PC-3 (cell line): ENCODE measurements at regions not wholly inside any gene's neighbourhood (a gene's known extent, or its start where the extent isn't known, plus 50 kb on each side); places are given as distances from the start of the nearest gene placed in this dataset.

ENCODE experiments used
- EZH2 ChIP-seq: fragments of 300-600 bp; sonication (generic); IDR thresholded peaks from one replicate; pipeline ENCODE4 v1.6.1; 2017; ENCODE audit warnings: antibody characterized with exemption, mild to moderate bottlenecking, low read length; ENCODE audit not compliant: unreplicated experiment
- TF ChIP-seq, protein P1 (sequence below): fragments of 300-600 bp; sonication (generic); conservative IDR thresholded peaks from 2 replicates; pipeline ENCODE4 v1.5.1; 2017; ENCODE audit warnings: antibody characterized with exemption, low read depth, mild to moderate bottlenecking, low read length

DNA sequence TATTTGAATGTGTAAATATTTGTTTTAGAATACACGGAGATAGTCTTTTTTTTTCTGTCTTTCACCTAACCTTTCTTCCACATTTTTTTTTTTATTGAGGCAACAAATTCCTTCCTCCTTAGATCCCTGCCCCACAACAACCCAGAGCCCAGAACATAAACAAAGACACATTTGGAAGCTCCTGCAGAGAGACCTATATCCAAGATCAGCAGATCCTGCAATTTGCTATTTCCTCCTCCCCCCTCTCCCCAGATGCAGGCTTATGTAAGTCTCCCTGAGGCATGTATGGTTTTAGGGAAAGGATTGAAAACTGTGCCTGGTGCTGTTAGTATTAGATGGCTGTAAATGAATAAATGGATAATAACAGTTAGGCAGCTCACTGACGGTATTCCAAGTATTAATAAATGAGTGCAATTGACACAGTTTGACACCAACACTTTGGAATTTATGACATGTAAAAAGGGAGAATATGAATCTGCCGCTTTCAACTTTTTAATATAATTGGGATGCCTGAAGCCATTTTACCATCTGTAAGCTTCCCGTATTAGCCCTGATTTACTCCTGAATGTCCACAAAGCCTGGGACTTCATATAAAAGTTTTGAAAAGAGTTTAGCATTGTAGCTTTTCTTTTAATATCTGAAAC is 608.3 kb upstream of the CITED2 start:
- TF ChIP-seq EZH2: no peak
- TF ChIP-seq, protein P1, sequence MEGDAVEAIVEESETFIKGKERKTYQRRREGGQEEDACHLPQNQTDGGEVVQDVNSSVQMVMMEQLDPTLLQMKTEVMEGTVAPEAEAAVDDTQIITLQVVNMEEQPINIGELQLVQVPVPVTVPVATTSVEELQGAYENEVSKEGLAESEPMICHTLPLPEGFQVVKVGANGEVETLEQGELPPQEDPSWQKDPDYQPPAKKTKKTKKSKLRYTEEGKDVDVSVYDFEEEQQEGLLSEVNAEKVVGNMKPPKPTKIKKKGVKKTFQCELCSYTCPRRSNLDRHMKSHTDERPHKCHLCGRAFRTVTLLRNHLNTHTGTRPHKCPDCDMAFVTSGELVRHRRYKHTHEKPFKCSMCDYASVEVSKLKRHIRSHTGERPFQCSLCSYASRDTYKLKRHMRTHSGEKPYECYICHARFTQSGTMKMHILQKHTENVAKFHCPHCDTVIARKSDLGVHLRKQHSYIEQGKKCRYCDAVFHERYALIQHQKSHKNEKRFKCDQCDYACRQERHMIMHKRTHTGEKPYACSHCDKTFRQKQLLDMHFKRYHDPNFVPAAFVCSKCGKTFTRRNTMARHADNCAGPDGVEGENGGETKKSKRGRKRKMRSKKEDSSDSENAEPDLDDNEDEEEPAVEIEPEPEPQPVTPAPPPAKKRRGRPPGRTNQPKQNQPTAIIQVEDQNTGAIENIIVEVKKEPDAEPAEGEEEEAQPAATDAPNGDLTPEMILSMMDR: no peak
